ENCODE measurements at regions not wholly inside any gene's neighbourhood (a gene's known extent, or its start where the extent isn't known, plus 50 kb on each side); places are given as distances from the start of the nearest gene placed in this dataset.

DNA sequence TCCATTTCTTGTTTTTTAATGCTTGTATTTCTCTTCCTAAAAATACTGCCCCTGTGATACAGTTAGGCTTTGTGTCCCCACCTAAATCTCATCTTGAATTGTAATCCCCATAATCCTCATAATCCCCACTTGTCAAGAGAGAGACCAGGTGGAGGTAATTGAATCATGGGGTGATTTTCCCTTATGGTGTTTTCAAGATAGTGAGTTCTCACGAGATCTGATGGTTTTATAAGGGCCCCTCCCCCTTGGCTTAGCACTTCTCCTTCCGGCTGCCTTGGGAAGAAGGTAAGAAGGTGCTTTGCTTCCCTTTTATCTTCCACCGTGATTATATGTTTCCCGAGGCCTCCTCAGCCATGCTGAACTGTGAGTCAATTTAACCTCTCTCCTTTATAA lies 227.4 kb downstream of the MAN2A1 start:
- no peak for DNase-seq

DNA sequence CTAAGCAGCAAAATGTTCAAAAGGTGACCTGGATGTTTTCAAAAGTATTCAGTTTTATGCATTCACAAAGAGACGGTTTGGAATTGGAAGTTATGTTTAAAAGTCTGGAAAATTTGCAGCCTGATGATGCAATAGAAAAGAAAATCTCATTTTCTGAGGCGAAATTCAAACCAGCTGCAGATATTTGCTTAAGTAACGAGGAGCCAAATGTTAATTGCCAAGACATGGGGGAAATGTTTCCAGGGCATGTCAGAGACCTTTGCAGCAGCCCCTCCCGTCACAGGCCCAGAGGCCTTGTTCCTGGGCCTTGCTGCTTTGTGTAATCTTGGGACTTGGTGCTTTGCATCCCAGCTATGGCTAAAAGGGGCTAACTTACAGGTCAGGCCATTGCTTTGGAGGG lies 228.2 kb downstream of the MAN2A1 start:
- DNase-seq, result no peak

- DNase-seq, result no peak
These were observed 231.0 kb downstream of the MAN2A1 start for GRCh38 chr5:109920736-109921135.

GRCh38 chr5:109921735-109922380 lies 232.1 kb downstream of the MAN2A1 start:
- DNase-seq, result no peak

- DNase-seq, result no peak
These were observed 232.8 kb downstream of the MAN2A1 start for GRCh38 chr5:109922381-109922995.

- no peak for DNase-seq
These were observed 233.5 kb downstream of the MAN2A1 start for GRCh38 chr5:109923205-109923604.

DNA sequence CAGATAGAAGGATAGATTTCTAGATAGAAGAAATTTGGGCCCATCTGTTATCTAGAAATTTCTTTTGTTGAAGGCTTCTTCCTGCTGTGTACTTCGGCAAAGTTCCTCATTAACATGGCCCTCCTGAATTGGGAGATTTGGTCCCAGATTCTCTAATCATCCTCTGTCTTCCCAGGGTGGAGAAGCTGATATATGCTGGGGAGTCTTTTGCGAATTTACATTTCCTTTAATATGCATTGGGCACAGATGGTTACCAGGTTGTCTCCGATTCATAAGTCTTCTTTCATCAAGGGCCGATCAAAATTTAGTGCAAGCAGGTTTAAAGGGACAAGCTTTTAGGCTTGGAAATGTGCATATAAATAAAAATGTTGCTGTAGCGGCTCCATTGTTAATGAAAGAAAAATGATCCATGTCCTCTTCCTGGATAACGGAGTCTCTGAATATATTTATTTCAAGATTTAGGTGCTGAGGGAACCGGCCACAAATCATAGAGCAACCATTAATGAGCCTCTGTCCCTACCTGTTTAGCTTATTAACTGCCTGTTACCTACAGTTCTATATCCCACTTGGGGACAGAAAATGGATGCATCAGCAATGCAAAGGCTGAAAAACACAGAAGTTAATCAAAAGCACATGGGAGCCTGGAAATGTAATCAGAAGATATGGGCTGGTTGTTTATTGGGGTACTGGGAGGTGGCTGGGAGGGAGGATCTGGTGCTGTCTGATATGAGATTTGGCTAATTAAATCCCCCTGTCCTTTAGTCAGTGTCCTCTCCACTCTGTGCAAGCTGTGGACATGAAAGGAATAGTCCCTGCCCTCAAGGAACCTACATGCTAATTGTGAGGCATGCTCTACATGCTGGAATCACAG lies 234.7 kb downstream of the MAN2A1 start:
- no peak for DNase-seq

DNA sequence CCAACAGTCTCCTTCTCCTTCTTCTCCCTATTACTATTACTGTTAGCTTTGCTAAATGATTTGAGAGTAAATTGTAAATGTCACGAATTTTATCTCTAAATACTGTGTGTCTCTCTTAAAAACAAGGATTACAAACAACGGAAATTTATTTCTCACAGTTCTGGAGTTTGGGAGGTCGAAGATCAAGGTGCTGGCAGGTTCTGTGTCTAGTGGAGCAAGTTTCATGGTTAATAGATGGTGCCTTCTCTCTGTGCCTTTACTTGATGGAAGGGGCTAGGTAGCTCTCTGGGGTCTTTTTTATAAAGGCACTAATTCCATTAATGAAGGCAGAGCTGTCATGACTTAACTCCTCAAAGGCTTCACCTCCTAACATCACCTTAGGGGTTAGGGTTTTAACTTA lies 237.9 kb downstream of the MAN2A1 start:
- no peak for DNase-seq

GRCh38 chr5:109928046-109928445 lies 238.3 kb downstream of the MAN2A1 start:
- no peak for DNase-seq

GRCh38 chr5:109928811-109929210 lies 239.1 kb downstream of the MAN2A1 start:
- no peak for DNase-seq

GRCh38 chr5:109929376-109929775 lies 239.6 kb downstream of the MAN2A1 start:
- DNase-seq, result no peak

GRCh38 chr5:109929911-109930310 lies 240.2 kb downstream of the MAN2A1 start:
- no peak for DNase-seq

- DNase-seq, result no peak
These were observed 241.5 kb downstream of the MAN2A1 start for GRCh38 chr5:109931049-109931780.

GRCh38 chr5:109935833-109936490 lies 246.2 kb downstream of the MAN2A1 start:
- DNase-seq, result no peak

DNA sequence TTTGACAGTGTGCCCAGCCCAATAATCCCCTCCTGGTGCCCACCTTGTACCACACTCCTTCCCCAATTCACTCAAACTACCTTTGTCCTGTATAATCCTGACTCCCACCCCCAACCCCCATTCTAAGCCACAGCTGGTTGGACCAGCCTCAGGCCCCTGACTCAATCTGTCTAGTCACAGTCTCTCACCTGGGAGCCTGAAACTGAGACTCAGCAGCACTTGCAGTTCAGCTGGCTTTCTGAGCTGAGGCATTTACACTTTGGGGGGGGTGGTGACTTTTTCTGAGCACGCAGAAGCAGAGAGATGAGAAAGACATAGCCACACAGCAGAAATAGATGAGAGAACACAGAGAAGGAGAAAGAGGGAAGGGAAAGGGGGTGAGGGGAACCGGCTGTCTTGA lies 247.3 kb downstream of the MAN2A1 start:
- no peak for DNase-seq

- DNase-seq, result no peak
These were observed 248.2 kb downstream of the MAN2A1 start for GRCh38 chr5:109937951-109938350.

DNA sequence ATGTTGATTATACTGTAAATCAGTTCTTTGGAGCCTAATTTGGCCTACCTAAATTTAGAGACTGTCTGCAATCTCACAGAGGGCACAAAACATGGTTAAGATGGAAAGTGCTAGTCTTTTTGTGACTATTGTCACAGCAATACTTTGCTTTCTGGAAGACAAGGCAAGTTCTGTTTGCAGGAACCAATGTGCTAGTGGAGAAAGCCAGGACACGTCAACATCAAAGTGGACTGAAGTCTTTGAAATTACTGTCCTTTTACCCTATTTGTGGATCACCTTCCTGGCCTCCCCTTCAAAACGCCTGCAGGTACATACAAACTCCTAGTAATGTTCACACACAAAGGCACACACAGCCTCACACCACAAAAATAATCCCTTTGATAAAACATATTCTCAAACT lies 248.7 kb downstream of the MAN2A1 start:
- DNase-seq, result no peak

DNA sequence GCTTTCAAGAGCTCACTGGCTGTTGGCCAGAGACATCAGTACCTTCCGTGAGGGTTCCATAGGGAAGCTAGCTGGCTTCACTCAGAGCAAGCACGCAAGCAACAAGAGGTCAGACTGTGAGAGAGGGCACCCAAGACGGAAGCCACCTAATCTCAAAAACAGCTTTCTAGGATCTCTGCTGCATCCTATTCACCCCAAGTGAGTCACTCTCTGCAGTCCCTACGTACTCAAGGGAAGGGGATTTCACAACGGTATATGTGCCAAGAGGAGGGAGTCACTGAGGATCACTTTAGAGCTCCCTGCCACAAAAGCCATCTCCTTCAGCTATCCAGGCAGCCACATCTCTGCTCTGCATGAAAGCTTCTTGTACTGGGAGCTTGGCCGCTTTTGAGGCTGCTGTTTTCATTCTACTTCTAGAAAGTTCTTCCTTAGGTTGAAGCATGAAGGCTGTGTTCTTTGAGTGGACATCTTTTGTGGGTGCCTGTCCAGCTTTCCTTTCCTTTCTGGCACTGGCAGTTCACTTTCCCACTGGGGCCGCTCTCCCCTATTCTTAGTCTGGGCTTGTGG lies 249.5 kb downstream of the MAN2A1 start:
- DNase-seq, result no peak

DNA sequence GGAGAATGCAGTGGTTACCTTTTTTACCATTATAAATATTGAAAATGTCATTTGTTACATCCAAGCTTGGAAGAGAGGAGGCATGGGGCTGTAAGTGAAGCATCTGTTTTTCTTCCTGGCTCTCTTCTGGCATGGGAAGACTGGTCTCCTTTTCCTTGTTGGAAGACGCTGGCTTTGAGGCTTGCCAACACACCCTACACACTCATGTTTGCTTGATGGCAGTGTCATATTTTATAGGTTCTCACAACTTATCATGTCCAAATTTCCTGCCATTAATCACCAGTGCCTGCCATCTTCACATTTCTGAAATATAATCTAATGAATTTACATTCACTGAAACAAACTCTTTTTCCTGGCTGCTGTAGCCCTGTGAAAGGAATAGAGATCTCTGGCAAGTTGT lies 252.9 kb downstream of the MAN2A1 start:
- peak; percentile 22 for DNase-seq

GRCh38 chr5:109943701-109944235 lies 254.0 kb downstream of the MAN2A1 start:
- DNase-seq, result no peak

DNA sequence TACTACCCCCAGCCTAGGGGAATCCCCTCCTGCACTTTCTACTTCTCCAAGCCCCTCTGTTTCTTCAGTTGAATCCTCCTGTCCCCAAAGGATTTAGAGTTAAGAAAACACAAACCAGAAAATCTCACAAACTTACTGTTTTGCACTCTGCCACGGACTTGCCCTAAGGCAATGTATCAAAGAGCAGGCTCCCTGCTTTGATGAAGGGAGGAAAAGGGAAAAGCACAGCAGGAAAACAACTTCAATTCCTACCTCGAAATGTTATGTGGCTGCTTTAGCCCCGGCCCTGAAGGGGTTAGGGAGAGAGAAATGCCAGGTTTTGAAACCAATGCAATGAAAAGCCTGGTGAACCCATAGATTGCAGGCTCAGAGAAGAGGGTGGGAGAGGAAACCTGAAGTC lies 254.7 kb downstream of the MAN2A1 start:
- DNase-seq, result no peak
